CD1c-positive myeloid dendritic cell (primary cell): ENCODE measurements at regions not wholly inside any gene's neighbourhood (a gene's known extent, or its start where the extent isn't known, plus 50 kb on each side); places are given as distances from the start of the nearest gene placed in this dataset.
A peak's percentile ranks its signal among the peaks of the same experiment; 100 is the strongest.
"Not testable (repeated sequence)": the region's sequence is repeated elsewhere in the genome, so short reads cannot be mapped to it uniquely, and the experiment has no call there.

Experiments
- DNase-seq: peaks from one replicate; pipeline ENCODE4 v3.0.0-alpha.2; 2016; ENCODE audit errors: extremely low spot score

- DNase-seq, result no peak
These were observed 94.7 kb upstream of the FOXN2 start for GRCh38 chr2:48219555-48220436.

- peak; percentile 32 for DNase-seq
These were observed 94.0 kb upstream of the FOXN2 start for GRCh38 chr2:48220501-48220900.

GRCh38 chr2:48221846-48222516, 92.5 kb upstream of the FOXN2 start:
- DNase-seq, result no peak

GRCh38 chr2:48227617-48228344, 86.7 kb upstream of the FOXN2 start:
- peak; percentile 88 for DNase-seq

GRCh38 chr2:48228345-48228684, 86.2 kb upstream of the FOXN2 start:
- DNase-seq, result no peak

GRCh38 chr2:48229063-48229462, 85.4 kb upstream of the FOXN2 start:
- no peak for DNase-seq

GRCh38 chr2:48230834-48231233, 83.6 kb upstream of the FOXN2 start:
- DNase-seq, result no peak

GRCh38 chr2:48232351-48232750, 82.1 kb upstream of the FOXN2 start:
- no peak for DNase-seq

- DNase-seq, result no peak
These were observed 81.5 kb upstream of the FOXN2 start for GRCh38 chr2:48233005-48233404.

- not testable (repeated sequence) for DNase-seq
These were observed 80.7 kb upstream of the FOXN2 start for GRCh38 chr2:48233824-48234223.

GRCh38 chr2:48235076-48235475, 79.4 kb upstream of the FOXN2 start:
- no peak for DNase-seq

GRCh38 chr2:48238381-48238780, 76.1 kb upstream of the FOXN2 start:
- DNase-seq, result no peak

- no peak for DNase-seq
These were observed 73.6 kb upstream of the FOXN2 start for GRCh38 chr2:48240912-48241311.

- DNase-seq, result no peak
These were observed 67.3 kb upstream of the FOXN2 start for GRCh38 chr2:48247206-48247605.

GRCh38 chr2:48248251-48248933, 66.1 kb upstream of the FOXN2 start:
- DNase-seq, result no peak

- no peak for DNase-seq
These were observed 65.5 kb upstream of the FOXN2 start for GRCh38 chr2:48249025-48249424.

- no peak for DNase-seq
These were observed 64.6 kb upstream of the FOXN2 start for GRCh38 chr2:48249631-48250473.

GRCh38 chr2:48250474-48250844, 64.0 kb upstream of the FOXN2 start:
- DNase-seq, result no peak

- DNase-seq, result peak; percentile 60
These were observed 63.5 kb upstream of the FOXN2 start for GRCh38 chr2:48250943-48251342.

GRCh38 chr2:48251437-48252148, 62.9 kb upstream of the FOXN2 start:
- DNase-seq, result no peak

- DNase-seq, result peak; percentile 27
These were observed 61.2 kb upstream of the FOXN2 start for GRCh38 chr2:48253301-48253700.
